IPS-NIHi7 (cell line): ENCODE measurements at regions not wholly inside any gene's neighbourhood (a gene's known extent, or its start where the extent isn't known, plus 50 kb on each side); places are given as distances from the start of the nearest gene placed in this dataset.

ENCODE experiments used
- DNase-seq: peaks from one replicate; pipeline ENCODE4 v3.0.0; 2012; ENCODE audit warnings: mixed read lengths; ENCODE audit errors: extremely low spot score

DNA sequence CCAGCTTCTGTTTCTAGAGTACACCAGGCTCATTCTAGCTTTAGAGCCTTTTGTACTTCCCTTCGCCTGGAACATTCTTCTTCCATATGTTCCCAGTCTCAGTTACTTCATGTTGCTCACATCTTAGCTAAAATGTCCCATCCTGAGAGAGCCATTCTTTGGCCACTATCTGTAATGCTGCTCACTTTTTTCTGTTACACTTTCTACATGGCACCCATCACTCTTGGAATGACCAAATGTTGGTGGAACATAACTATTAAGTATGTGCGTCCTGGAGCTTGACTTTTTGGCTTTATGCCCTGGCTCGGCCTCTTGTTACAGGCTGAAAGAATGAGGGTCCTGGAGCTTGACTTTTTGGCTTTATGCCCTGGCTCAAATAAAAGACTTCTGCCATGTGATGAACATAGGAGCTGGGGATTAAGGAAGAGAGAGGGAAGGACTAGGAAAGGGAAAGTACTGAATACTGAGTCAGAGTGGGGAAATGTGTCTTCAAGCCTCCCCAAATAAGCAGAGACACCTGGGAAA is 442.9 kb upstream of the ATP2B1 start:
- DNase-seq, result no peak

GRCh38 chr12:90149453-90149852 is 440.8 kb upstream of the ATP2B1 start:
- no peak for DNase-seq

GRCh38 chr12:90129366-90130030 is 420.9 kb upstream of the ATP2B1 start:
- no peak for DNase-seq

DNA sequence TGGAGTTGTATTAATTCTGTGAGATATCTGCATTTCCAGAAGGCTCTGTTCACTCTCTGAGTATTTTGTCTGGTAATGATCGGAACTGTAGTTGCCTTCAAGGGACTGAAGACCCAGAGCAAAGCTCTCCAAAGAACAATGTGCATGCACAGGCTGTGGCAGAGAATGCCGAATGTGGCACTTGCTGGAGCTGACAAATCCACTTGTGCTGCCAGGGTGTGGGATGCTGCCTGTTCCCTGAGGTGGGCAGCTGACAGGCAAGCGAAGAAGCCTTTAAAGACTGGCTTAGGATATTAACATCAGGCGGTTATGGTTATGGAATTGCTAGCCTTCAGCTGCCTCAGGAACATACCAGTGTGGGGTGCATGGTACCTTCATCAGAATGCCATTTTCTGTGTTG is 419.9 kb upstream of the ATP2B1 start:
- DNase-seq, result no peak

GRCh38 chr12:90126125-90126524 is 417.5 kb upstream of the ATP2B1 start:
- no peak for DNase-seq

DNA sequence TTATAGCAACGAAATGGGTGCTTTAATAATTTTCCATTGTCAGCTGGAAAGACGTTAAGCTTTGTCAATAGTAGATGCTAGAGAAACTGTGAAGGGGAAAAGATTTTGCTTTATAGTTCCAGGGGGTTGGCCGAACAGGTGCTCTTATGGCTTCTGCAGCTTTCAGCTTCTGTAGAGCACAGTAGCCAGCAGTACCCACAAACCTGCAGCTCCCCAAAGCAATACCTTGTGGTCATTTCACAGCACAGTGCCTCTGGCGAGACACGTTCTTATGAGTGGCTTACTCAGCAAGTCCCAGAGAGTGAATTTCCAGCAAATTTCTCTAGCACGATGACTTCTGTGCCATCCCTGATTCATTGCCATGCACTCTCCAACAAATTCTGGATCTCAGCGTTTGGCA is 416.3 kb upstream of the ATP2B1 start:
- DNase-seq, result no peak

- DNase-seq, result no peak
These were observed 415.7 kb upstream of the ATP2B1 start for GRCh38 chr12:90124289-90124688.

DNA sequence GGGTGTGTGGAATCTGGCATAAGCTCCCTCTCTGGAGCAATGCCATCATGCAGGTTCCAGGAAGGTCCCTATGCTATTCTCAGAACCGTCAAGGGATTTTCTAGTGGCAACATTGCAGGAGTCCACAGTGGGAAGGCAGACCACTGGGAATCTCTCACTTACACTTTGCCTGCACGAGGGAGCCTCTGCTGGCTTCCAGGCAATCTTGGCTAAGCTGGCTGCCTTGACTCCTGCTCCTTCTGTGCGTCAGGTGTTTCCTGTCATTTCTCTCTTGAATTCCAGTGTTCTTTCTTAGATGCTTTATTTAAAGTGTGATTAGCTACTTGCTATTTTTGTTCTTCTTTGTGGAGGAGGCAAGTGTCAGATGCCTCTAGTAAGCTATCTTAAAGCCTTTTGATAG is 414.0 kb upstream of the ATP2B1 start:
- no peak for DNase-seq

- no peak for DNase-seq
These were observed 412.0 kb upstream of the ATP2B1 start for GRCh38 chr12:90120627-90121026.

DNA sequence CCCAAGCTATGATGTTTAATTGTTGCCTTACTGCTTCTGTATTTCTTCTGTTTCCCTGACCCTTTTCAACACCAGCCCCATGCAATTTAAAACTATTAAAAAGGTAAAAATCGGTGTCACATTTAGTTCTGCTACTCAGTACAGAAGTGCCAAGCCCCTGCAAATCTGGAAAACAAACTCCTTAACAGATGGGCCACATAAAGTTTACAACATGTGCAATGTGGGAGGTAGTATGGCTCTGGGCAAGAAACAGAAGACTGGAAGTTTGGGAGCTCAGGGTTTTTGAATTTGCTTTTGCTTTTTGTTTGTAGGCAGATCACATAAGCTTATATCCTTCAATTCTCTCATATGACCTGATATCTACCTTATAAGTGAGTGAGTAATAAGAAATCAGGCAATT is 404.0 kb upstream of the ATP2B1 start:
- DNase-seq, result no peak

DNA sequence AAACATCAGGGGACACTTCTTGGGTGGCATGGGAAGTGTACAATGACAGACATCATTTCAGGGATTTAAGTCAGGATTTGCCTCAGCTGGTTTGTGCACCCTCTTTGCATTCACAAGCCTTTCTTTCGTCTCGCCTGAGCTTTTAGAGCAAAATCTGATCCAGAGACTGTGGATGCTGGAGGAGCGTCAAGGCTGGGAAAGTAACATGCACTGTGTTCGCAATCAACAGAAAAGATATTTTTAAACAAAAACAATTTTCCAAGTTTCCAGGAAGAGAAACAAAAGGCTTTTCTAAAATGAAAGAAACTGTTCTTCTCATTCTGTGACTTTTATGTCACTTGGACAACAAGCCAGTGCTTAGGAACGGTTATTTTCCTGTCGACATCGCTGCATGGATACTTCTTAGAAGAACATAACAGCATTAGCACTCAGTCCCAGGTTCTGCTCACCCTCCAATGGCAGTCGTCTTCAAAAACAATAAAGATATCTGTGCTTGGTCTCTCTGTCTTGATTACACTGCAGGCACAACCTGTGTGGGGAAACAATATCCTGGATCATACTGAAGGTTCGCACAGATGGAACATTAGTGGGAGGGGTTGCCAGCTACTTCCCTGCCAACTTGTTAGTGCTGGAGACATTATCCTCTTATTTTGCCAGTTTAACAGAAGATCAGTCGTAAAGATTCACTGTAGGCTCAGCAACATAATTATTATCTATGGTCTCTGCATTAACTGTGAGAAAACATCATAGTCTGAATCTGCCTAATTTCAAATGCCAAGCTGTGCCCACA is 403.3 kb upstream of the ATP2B1 start:
- no peak for DNase-seq

GRCh38 chr12:90106568-90106967 is 397.9 kb upstream of the ATP2B1 start:
- DNase-seq, result no peak

- peak; percentile 36 for DNase-seq
These were observed 394.5 kb upstream of the ATP2B1 start for GRCh38 chr12:90102957-90103652.

DNA sequence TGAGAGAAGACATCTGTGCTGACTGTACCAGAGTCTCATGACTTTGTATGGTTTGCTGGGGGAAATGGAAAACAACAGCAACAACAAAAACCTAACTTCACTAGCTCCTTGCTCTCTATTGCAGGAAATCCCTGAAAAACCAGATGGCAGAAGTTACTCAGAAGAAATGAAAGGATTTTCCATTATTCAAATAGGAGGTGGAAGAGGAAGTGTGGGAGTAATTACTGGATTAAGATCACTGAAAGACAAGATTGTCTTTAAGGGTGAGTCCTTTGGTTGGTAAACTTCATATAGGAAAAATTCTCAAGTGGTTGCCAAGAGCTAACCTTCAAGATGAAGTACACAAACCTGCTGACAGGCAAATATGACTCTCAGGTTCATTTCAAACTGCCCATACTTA is 391.9 kb upstream of the ATP2B1 start:
- DNase-seq, result no peak

- DNase-seq, result no peak
These were observed 390.6 kb upstream of the ATP2B1 start for GRCh38 chr12:90099288-90099687.

- no peak for DNase-seq
These were observed 389.6 kb upstream of the ATP2B1 start for GRCh38 chr12:90098132-90098779.

- no peak for DNase-seq
These were observed 383.2 kb upstream of the ATP2B1 start for GRCh38 chr12:90091809-90092208.

DNA sequence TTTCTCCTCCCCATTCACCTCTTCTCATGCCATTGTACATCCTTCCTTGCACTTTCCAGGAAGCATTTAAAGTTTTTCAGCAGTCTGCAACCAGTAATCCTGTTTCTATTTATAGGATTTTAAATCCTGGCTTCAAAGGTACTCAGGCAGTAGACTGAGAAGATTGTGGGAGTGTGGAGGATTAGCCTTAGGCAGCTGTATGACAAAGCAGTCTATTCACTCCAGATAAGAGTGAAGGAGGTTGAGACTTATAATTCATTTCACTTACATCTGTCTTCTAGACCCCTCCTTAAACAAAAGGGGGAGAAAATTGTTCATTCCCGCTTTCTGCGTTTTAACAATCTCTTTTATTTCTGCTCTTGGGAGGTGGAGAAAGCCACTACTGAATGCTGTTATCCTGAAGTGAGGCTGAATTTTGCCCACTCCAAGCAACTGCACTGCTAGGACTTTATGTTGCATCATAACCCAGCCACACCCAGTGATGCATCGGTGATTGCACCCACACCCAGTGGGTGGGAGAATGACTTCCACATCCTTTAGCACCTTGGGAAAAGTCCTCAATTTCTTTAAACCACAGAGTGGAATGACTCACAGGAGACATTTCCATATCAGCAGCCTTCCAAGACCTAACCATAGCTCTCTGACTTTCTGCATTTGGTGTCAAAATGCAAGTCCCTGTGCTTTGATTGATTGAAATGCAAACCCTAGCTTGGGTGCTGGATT is 382.5 kb upstream of the ATP2B1 start:
- peak; percentile 16 for DNase-seq

GRCh38 chr12:90086281-90086680 is 377.6 kb upstream of the ATP2B1 start:
- DNase-seq, result no peak

GRCh38 chr12:90085494-90086274 is 377.0 kb upstream of the ATP2B1 start:
- no peak for DNase-seq

DNA sequence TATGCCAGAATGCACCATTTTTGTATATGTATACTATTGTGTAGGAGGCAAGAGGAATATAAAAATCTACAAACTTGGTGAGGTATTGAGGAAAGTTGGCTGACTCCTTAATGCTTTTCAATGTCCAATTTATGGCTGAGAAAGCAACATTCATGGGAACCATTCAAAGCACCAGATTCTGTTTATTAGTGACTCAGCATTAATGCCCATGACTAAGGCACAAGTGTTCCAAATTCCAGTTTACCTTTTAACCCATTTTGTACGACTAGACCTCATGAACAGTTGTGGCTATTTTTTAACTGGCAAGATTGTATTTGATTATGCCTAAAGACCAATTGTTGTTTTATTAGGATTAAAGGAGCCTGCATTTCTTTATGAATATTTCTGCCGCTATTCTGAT is 375.4 kb upstream of the ATP2B1 start:
- no peak for DNase-seq
